T-helper 17 cell (primary cell): ENCODE measurements at regions not wholly inside any gene's neighbourhood (a gene's known extent, or its start where the extent isn't known, plus 50 kb on each side); places are given as distances from the start of the nearest gene placed in this dataset.

Source experiments
- ATAC-seq: fragments of 150-1000 bp; cut with Tn5 transposase; 2 replicates; pipeline ENCODE4 v1.10.0; 2021; ENCODE audit warnings: mild to moderate bottlenecking, moderate library complexity
- DNase-seq, 3 donors: peaks; one replicate each; pipeline versions ENCODE4 v3.0.0 to v3.0.0-alpha.2; 2020 to 2021
- H3K9me3 ChIP-seq: one replicate; pipeline ENCODE4 v1.7.0; 2013; ENCODE audit warnings: low read length, mild to moderate bottlenecking; ENCODE audit not compliant: control insufficient read depth, poor library complexity, severe bottlenecking
- H3K27ac Mint-ChIP-seq: one replicate; pipeline ENCODE4 v1.8.0; 2022; ENCODE audit warnings: mild to moderate bottlenecking, moderate library complexity, mixed read lengths
- H3K27me3 Mint-ChIP-seq: one replicate; pipeline ENCODE4 v1.8.0; 2022; ENCODE audit warnings: mixed read lengths
- H3K36me3 Mint-ChIP-seq: one replicate; pipeline ENCODE4 v1.8.0; 2022; ENCODE audit warnings: low read depth, mixed read lengths
- H3K4me1 Mint-ChIP-seq: one replicate; pipeline ENCODE4 v1.8.0; 2022; ENCODE audit warnings: mild to moderate bottlenecking, mixed read lengths
- H3K4me3 Mint-ChIP-seq: one replicate; pipeline ENCODE4 v1.8.0; 2022; ENCODE audit warnings: mild to moderate bottlenecking, moderate library complexity, mixed read lengths

DNA sequence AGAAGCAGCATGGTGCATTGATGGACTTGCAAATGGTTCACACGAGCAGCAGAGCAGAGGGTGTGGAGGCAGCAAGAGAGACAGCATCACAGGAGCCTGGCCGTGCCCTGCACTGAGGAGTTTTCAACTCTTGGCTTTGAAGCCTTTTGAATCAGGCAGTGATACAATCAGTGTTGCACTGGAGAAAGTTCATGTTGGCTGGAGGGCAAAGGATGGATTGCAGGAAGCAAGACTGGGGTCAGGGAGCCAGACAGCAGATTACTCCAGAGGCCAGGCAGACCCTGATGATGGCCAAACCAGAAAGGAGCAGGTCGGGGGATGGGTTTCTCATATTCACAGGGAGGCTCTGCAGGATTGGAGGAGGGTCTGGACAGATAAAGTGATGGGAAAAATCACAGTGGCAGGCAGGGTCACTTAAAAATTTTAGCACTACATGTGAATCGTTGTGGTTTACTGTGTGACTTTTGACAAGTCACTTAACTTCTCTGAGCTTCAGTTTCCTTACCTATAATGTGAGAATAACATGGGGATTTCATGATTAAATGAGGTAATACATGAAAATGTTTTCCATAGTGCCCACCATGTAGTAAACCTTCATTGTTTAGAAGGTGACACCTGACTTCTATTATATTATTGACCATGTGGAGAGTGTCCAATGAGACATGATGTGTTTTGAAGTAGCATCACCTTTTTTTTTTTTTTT lies 125.3 kb downstream of the SALL1 start:
- no peaks in the 10 kb centered on the region for H3K9me3 ChIP-seq
- DNase-seq (no peak), ATAC-seq (no peak)
- H3K27me3 Mint-ChIP-seq = peaks cover 18% of the 10 kb centered on the region
- no peaks in the 10 kb centered on the region for H3K36me3 Mint-ChIP-seq
- H3K4me1 Mint-ChIP-seq = no peaks in the 10 kb centered on the region
- H3K4me3 Mint-ChIP-seq = no peak overlapping the region
- no peak overlapping the region for H3K27ac Mint-ChIP-seq

DNA sequence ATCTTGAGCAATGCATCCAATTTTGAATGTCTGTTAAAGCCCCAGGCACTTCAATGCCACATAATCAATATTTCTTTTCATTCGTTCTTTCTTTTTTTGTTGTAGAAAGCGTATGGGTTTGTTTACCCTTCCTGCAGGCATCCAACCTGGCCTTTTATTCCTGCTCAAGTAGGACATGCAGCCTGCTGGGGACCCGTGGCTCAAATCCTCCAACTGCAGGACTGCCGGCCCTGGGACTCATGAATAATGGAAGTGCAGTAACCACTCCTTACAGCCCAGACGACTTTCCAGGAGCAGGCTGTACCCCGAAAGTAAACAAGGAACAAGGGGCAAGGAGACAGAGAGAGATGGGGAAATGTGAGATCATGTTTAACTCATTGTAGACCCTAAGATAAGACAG lies 126.4 kb downstream of the SALL1 start:
- ATAC-seq (no peak), DNase-seq (no peak)
- no peaks in the 10 kb centered on the region for H3K9me3 ChIP-seq
- H3K27me3 Mint-ChIP-seq = peaks cover 22% of the 10 kb centered on the region
- H3K4me1 Mint-ChIP-seq = no peaks in the 10 kb centered on the region
- H3K36me3 Mint-ChIP-seq = no peaks in the 10 kb centered on the region
- H3K27ac Mint-ChIP-seq = no peak overlapping the region
- no peak overlapping the region for H3K4me3 Mint-ChIP-seq

DNA sequence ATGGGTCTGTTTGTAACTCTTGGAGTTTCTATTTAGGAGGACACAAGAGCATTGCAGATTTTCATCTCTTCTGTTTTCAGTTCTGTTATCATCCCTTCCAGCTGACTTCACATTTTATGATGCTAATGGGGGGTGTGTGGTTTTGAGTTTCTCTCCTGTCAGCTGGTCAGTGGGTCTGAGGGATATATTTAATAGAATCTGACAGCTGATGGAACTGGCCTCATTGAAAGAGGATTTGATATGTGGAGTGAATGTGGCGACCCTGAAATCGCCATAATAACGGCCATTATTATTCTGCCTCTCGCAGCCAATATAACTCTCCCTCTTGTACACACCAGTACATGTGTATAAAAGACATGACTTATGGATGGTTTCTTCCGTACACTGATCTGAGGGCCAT lies 128.1 kb downstream of the SALL1 start:
- peaks cover 25% of the 10 kb centered on the region for H3K27me3 Mint-ChIP-seq
- DNase-seq (no peak), ATAC-seq (no peak)
- H3K27ac Mint-ChIP-seq = no peak overlapping the region
- no peaks in the 10 kb centered on the region for H3K36me3 Mint-ChIP-seq
- H3K4me1 Mint-ChIP-seq = no peaks in the 10 kb centered on the region
- H3K9me3 ChIP-seq = no peaks in the 10 kb centered on the region
- H3K4me3 Mint-ChIP-seq = no peak overlapping the region

DNA sequence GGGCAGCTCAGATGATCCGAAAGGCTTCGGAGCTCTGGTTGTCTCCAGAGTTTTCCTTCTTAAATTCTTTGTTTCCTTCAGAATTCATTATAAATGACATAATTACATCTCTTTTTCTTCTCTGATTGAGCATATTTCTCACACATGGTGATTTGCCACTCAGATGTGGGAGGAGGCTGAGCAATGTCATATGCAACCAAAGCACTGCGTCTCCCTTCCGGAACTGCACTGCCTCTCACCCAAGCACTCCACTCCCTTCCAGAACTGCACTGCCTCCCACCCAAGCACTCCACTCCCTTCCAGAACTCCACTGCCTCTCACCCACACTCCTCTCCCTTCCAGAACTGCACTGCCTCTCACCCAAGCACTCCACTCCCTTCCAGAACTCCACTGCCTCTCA lies 131.5 kb downstream of the SALL1 start:
- no peaks in the 10 kb centered on the region for H3K9me3 ChIP-seq
- ATAC-seq = no peak
- Mint-ChIP-seq H3K36me3 (no peaks in the 10 kb centered on the region), H3K27ac (no peak overlapping the region), H3K4me3 (no peak overlapping the region), H3K27me3 (peaks cover 36% of the 10 kb centered on the region), H3K4me1 (no peaks in the 10 kb centered on the region)
- DNase-seq = no peak

DNA sequence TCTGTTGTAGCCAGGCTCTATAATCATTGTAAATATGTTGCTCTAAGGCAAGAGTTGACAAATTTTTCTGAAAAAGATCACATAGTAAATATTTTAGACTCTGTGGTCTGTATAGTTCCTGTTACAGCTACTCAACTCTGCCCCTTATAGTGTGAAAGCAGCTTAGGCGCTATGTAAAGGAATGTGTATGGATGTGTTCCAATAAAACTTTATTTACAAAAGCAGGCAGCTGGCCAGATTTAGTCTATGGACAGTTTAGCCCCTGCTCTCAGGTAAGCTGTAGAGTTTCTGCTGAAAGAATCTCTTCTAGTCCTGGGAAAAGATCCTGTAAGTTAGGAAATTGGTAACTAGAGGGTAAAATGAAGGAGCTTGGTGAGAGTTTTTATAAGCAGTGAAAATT lies 133.1 kb downstream of the SALL1 start:
- no peaks in the 10 kb centered on the region for H3K9me3 ChIP-seq
- Mint-ChIP-seq H3K27ac (no peak overlapping the region), H3K4me3 (no peak overlapping the region), H3K27me3 (peaks cover 25% of the 10 kb centered on the region), H3K4me1 (no peaks in the 10 kb centered on the region), H3K36me3 (no peaks in the 10 kb centered on the region)
- ATAC-seq (no peak), DNase-seq (no peak)

DNA sequence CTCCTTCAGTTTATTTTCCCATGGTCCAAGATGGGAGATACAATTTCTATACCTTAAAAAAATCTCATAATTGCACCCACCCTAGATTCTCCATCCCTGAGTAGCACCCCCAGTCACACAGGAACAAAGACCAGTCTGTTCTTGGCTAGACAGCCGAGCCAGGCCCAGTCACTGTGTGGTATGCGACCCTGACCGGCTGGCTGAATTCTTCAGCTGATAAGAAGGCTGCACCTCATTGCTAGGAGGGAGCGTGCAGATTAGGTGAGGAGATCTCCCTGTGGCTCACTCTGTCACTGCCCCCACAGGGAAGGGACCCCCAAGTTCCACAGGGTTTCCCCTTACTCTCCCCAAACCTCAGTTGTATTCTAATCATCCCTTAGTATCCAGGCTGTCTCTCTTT lies 138.7 kb downstream of the SALL1 start:
- no peaks in the 10 kb centered on the region for H3K9me3 ChIP-seq
- ATAC-seq (no peak), DNase-seq (no peak)
- no peaks in the 10 kb centered on the region for H3K4me1 Mint-ChIP-seq
- H3K27me3 Mint-ChIP-seq = peaks cover 9% of the 10 kb centered on the region
- H3K4me3 Mint-ChIP-seq = no peak overlapping the region
- H3K27ac Mint-ChIP-seq = no peak overlapping the region
- no peaks in the 10 kb centered on the region for H3K36me3 Mint-ChIP-seq

DNA sequence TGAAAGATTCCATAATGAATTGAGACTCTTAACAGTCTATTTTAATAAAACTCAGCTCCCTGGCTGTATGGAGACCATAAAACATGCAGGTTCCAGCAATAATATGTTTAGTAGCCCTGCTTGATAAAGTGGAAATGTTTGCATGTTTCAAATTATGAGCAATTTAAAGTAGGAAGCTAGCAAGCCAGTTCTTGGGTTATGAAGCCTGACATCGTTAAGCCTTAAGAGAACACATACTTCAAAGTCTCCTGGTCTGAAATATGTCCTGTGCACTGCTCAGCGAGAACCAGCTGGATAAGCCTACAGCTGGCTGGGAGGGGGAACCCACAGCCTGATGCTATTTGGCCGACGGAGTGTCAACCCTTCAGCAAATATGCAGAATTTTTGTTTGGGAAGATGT lies 140.3 kb downstream of the SALL1 start:
- H3K4me3 Mint-ChIP-seq = no peak overlapping the region
- ATAC-seq = no peak
- H3K36me3 Mint-ChIP-seq = no peaks in the 10 kb centered on the region
- H3K27me3 Mint-ChIP-seq = peaks cover 7% of the 10 kb centered on the region
- no peaks in the 10 kb centered on the region for H3K9me3 ChIP-seq
- H3K27ac Mint-ChIP-seq = no peak overlapping the region
- no peaks in the 10 kb centered on the region for H3K4me1 Mint-ChIP-seq
- no peak for DNase-seq

DNA sequence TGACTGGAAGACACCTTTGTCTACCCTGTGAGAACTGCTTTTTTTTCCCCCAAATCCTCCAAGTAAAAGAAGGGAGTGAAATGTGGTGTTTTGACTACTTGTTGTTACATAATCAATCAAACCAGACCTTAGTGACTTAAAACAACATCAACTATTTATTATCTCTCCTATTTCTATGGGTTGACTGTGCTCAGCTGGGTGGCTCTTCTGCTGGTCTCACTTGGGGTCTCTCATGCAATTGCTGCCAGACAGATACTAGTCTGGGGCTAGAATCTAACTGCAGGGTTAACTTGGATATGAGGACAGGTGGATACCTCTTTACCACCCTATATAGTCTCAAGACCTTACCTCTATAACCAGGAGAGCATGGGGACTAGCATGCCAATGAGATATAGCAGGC lies 141.3 kb downstream of the SALL1 start:
- Mint-ChIP-seq H3K27ac (no peak overlapping the region), H3K27me3 (peaks cover 4% of the 10 kb centered on the region), H3K36me3 (no peaks in the 10 kb centered on the region), H3K4me1 (no peaks in the 10 kb centered on the region), H3K4me3 (no peak overlapping the region)
- H3K9me3 ChIP-seq = no peaks in the 10 kb centered on the region
- ATAC-seq = no peak
- no peak for DNase-seq

DNA sequence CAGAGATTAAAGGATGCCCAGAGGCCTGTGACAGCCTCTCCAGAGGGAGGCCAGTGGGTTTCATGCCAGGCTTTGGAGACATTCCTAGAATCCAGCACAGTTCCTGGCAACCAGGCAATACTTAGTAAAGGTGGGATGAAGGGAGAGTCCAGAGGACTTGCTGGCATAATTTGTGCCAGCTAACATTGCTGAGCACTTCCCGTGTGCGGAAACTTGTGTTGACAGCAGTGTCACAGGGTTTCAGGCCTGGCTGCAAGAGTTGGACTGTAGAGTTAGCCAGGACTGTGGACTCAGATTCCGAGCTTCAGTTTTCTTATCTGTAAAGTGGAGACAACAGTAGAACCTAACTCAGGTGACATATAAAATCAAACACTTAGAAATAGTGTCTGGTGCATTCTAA lies 141.7 kb downstream of the SALL1 start:
- ATAC-seq (no peak), DNase-seq (no peak)
- Mint-ChIP-seq H3K27ac (no peak overlapping the region), H3K36me3 (no peaks in the 10 kb centered on the region), H3K27me3 (peaks cover 4% of the 10 kb centered on the region), H3K4me1 (no peaks in the 10 kb centered on the region), H3K4me3 (no peak overlapping the region)
- no peaks in the 10 kb centered on the region for H3K9me3 ChIP-seq

DNA sequence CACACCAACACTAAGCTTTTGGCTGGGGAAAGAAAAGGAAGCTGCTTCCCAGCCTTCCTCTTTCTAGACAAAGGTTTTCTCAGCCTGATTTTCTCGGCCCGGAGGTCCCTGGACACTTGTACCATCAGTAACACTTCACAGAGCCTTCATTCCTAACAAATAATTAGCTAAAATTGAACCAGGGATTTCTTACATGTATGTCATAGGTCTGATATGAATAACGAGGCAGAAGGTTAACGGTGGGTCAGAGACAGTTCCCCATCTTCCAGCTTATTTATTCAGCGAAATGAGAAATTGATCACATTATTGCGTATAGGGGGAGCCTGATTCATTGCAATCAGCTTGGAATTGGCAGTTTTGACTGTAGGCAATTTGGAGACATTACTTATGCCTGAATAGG lies 142.5 kb downstream of the SALL1 start:
- Mint-ChIP-seq H3K27me3 (peaks cover 4% of the 10 kb centered on the region), H3K4me3 (no peak overlapping the region), H3K4me1 (no peaks in the 10 kb centered on the region), H3K36me3 (no peaks in the 10 kb centered on the region), H3K27ac (no peak overlapping the region)
- ATAC-seq (no peak), DNase-seq (no peak)
- no peaks in the 10 kb centered on the region for H3K9me3 ChIP-seq

DNA sequence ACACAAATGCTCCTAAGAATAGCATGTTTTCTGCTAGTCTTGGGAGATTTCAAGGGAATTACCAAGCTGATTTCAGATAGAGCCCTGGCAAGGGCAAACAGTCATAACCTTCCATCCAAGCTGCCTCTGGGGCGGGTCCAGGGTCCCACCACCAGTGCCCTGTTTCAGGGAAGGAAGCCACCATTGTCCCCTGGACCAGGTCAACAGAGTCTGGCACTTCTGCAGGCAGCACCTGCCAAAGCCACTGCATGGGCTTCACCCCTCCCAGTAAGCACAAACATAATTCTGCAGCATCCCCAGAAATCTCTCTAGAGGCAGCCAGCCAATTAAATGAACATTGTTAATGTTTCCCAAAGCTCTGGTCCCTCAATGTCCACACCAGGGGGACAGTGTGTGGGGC lies 143.0 kb downstream of the SALL1 start:
- Mint-ChIP-seq H3K36me3 (no peaks in the 10 kb centered on the region), H3K27ac (no peak overlapping the region), H3K27me3 (peaks cover 4% of the 10 kb centered on the region), H3K4me1 (no peaks in the 10 kb centered on the region), H3K4me3 (no peak overlapping the region)
- no peaks in the 10 kb centered on the region for H3K9me3 ChIP-seq
- ATAC-seq = no peak
- no peak for DNase-seq

DNA sequence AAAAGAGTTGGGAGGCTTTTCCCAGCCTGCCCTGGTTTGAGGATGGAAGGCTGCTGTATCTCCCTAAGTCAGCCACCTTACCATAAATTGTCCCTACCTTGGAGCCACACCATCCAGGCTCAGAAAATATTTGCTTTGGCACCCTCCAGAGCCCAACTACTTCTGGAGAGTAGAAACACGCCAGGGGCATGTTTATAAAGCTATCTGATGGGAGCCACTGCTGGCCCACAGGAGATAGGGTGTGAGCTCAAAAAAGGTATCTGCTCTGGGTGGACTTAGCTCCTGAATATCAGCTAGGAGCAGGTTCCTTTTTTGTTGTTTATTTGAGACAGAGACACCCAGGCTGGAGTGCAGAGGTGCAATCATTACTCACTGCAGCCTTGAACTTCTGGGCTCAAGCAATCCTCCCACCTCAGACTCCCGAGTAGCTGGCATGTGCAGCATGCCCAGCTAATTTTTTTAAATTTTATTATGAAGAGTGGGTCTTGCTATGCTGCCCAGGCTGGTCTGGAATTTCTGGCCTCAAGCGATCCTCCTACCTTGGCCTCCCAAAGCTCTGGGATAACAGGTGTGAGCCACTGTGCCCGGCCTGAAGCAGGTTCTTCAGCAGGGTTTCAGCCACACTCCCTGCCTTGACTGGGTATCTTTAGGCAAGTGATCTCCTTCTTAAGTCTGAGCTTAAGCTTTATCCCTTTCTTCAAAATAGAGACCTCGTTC lies 147.1 kb downstream of the SALL1 start:
- DNase-seq (no peak), ATAC-seq (no peak)
- H3K36me3 Mint-ChIP-seq = no peaks in the 10 kb centered on the region
- no peak overlapping the region for H3K4me3 Mint-ChIP-seq
- H3K27ac Mint-ChIP-seq = no peak overlapping the region
- no peaks in the 10 kb centered on the region for H3K9me3 ChIP-seq
- no peaks in the 10 kb centered on the region for H3K4me1 Mint-ChIP-seq
- H3K27me3 Mint-ChIP-seq = peaks cover 19% of the 10 kb centered on the region

DNA sequence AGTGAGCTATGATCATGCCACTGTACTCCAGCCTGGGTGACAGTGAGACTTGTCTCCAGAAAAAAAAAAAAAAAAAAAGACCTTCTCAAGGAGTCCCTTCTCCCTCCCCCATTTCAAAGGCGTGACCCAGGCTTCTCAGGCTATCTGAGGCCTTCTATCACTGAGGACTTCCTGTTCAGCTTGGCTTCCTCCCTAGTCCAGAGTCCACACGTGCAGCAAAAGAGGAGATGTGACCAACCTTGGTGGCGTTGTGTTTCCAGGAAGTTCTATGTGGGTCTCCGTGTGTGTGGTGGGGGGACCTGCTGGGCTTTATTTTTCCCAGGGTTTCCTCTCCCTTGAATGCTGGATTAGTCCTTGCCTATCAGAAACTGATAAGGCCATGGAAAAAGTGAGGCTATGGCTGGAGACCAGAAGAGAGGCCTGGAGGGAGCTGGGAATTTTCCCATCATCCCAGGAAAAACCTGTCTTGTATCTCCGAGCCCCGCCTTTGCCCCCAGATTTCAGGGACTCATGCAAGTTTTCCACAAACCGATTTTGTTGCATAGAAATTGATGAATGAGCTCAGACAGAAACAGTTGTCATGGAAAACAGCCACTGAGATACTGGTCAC lies 148.1 kb downstream of the SALL1 start:
- Mint-ChIP-seq H3K27ac (no peak overlapping the region), H3K4me3 (no peak overlapping the region), H3K36me3 (no peaks in the 10 kb centered on the region), H3K27me3 (peaks cover 23% of the 10 kb centered on the region), H3K4me1 (no peaks in the 10 kb centered on the region)
- DNase-seq (no peak), ATAC-seq (no peak)
- H3K9me3 ChIP-seq = no peaks in the 10 kb centered on the region

DNA sequence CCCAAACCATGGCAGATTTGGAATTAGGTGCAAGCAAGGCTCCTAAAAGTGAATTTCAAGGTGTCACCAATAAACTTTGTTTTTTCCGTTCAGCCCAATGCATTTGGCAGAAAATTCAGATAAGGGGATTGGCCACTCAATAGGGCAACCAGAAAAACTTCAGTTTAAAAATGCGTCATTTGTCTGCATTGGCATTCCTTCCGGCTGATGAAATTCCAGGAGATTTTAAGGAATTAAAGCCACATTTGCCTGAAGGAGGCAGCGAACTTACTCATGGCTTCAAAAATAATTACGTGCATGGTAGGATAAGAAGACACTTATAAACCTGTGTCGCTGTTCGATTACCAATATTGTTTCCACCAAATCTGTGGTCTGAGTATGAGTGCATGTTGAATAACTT lies 151.9 kb downstream of the SALL1 start:
- ATAC-seq (no peak), DNase-seq (no peak)
- H3K36me3 Mint-ChIP-seq = no peaks in the 10 kb centered on the region
- H3K9me3 ChIP-seq = no peaks in the 10 kb centered on the region
- no peak overlapping the region for H3K27ac Mint-ChIP-seq
- H3K4me3 Mint-ChIP-seq = no peak overlapping the region
- H3K27me3 Mint-ChIP-seq = peaks cover 24% of the 10 kb centered on the region
- H3K4me1 Mint-ChIP-seq = no peaks in the 10 kb centered on the region
